ENCODE measurements at regions not wholly inside any gene's neighbourhood (a gene's known extent, or its start where the extent isn't known, plus 50 kb on each side); places are given as distances from the start of the nearest gene placed in this dataset.

GRCh38 chr1:229203991-229204632, 66.8 kb upstream of the RAB4A start:
- TF ChIP-seq CTCF (IDR thresholded peaks at IDR 0.05) = no peak
- TF ChIP-seq POLR2AphosphoS5 (IDR thresholded peaks at IDR 0.05) = no peak
- TF ChIP-seq POLR2A (IDR thresholded peaks at IDR 0.05) = no peak
- no peak for TF ChIP-seq EP300 (IDR thresholded peaks at IDR 0.05)

All from sigmoid colon (tissue), 4 donors.